ENCODE measurements at regions not wholly inside any gene's neighbourhood (a gene's known extent, or its start where the extent isn't known, plus 50 kb on each side); places are given as distances from the start of the nearest gene placed in this dataset.

DNA sequence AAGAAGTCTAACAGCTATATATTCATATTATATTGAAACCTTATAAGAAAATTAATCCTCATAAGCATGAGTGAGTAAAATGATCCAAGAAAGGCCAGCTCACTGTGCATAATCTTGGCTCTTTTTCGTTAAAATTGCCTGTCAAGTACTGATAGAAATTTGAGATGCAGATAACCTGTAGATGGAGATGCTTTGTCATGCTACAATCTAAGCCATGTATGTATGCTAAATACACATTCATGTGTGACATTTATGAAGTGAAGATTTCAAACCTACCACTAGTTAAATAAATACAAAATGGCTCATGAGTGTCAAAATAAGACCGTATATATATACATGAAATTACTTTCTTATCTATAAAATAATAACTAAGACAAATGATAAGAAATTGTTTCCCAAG is 1491.5 kb upstream of the PRMT6 start:
- no peak for DNase-seq (ENCODE audit: low read depth, low spot score)
- Histone ChIP-seq H3K4me3 (ENCODE audit: low read depth in 2 of 2, low read length in 2 of 2) (no peak overlapping the region), H3K36me3 (ENCODE audit: control insufficient read depth, insufficient read depth, low read length) (no peaks in the 10 kb centered on the region), H3K9me3 (ENCODE audit: control insufficient read depth, insufficient read depth, low read depth, low read length) (no peaks in the 10 kb centered on the region), H3K27me3 (ENCODE audit: control insufficient read depth, insufficient read depth, low read length) (no peaks in the 10 kb centered on the region), H3K4me1 (ENCODE audit: control insufficient read depth, insufficient read depth, low read length) (no peaks in the 10 kb centered on the region), H3K27ac (ENCODE audit: low read length) (no peak overlapping the region)
- TF ChIP-seq, protein P1, sequence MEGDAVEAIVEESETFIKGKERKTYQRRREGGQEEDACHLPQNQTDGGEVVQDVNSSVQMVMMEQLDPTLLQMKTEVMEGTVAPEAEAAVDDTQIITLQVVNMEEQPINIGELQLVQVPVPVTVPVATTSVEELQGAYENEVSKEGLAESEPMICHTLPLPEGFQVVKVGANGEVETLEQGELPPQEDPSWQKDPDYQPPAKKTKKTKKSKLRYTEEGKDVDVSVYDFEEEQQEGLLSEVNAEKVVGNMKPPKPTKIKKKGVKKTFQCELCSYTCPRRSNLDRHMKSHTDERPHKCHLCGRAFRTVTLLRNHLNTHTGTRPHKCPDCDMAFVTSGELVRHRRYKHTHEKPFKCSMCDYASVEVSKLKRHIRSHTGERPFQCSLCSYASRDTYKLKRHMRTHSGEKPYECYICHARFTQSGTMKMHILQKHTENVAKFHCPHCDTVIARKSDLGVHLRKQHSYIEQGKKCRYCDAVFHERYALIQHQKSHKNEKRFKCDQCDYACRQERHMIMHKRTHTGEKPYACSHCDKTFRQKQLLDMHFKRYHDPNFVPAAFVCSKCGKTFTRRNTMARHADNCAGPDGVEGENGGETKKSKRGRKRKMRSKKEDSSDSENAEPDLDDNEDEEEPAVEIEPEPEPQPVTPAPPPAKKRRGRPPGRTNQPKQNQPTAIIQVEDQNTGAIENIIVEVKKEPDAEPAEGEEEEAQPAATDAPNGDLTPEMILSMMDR (IDR thresholded peaks at IDR 0.05), result no peak
- TF ChIP-seq POLR2AphosphoS5 (IDR thresholded peaks at IDR 0.05; ENCODE audit: low read depth, low read length), result no peak
- TF ChIP-seq, protein P2, sequence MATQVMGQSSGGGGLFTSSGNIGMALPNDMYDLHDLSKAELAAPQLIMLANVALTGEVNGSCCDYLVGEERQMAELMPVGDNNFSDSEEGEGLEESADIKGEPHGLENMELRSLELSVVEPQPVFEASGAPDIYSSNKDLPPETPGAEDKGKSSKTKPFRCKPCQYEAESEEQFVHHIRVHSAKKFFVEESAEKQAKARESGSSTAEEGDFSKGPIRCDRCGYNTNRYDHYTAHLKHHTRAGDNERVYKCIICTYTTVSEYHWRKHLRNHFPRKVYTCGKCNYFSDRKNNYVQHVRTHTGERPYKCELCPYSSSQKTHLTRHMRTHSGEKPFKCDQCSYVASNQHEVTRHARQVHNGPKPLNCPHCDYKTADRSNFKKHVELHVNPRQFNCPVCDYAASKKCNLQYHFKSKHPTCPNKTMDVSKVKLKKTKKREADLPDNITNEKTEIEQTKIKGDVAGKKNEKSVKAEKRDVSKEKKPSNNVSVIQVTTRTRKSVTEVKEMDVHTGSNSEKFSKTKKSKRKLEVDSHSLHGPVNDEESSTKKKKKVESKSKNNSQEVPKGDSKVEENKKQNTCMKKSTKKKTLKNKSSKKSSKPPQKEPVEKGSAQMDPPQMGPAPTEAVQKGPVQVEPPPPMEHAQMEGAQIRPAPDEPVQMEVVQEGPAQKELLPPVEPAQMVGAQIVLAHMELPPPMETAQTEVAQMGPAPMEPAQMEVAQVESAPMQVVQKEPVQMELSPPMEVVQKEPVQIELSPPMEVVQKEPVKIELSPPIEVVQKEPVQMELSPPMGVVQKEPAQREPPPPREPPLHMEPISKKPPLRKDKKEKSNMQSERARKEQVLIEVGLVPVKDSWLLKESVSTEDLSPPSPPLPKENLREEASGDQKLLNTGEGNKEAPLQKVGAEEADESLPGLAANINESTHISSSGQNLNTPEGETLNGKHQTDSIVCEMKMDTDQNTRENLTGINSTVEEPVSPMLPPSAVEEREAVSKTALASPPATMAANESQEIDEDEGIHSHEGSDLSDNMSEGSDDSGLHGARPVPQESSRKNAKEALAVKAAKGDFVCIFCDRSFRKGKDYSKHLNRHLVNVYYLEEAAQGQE (IDR thresholded peaks at IDR 0.05; ENCODE audit: insufficient read depth in 1 of 2, low read depth in 2 of 2, low read length in 1 of 2), result no peak
- no peak for TF ChIP-seq SIN3A (IDR thresholded peaks at IDR 0.05; ENCODE audit: borderline replicate concordance, insufficient read depth, low read depth, low read length)
- no peak for TF ChIP-seq TCF7L2 (IDR thresholded peaks at IDR 0.05; ENCODE audit: low read depth, low read length)
- ChIA-PET CTCF (no interaction called here), POLR2A (no interaction called here)
- in situ Hi-C loops (cut with HindIII; ENCODE audit: low pct_unique_long_range_greater_than_20kb, low sequenced_read_pairs), result no loop called here
- intact Hi-C loops (cut with micrococcal nuclease; ENCODE audit: unreplicated experiment), result no loop called here
- BruUV-seq (replicated peaks), result no TSS peak
- no peak for ATAC-seq

DNA sequence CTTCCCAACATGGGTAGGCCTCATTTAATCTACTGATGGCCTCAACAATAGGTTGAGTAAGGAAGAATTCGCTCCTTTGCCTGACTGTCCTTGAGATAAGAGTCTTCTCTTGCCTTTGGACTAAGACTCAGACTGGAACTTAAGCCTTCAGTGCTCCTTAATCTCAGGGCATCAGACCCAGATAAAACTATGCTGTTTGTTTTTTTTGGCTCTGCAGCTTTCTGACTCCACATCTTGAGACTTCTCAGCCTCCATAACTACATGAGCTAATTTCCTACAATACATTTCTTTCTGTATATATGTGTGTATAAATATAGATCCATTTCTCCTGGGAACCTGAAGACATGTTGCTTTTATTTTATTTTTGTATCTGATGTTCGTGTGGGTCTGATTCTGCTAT is 1470.7 kb upstream of the PRMT6 start:
- no TSS peak for BruUV-seq (replicated peaks)

More for the DNA sequence above, 1470.7 kb upstream of the PRMT6 start:
- no peaks in the 10 kb centered on the region for H3K36me3 ChIP-seq (ENCODE audit: control insufficient read depth, insufficient read depth, low read length)
- POLR2A ChIA-PET, result no interaction called here
- ATAC-seq (no peak), DNase-seq (ENCODE audit: low read depth, low spot score) (no peak)
- CTCF ChIA-PET, result no interaction called here
- TF ChIP-seq, protein P1 (IDR thresholded peaks at IDR 0.05), result no peak
- TF ChIP-seq, protein P2 (IDR thresholded peaks at IDR 0.05; ENCODE audit: insufficient read depth in 1 of 2, low read depth in 2 of 2, low read length in 1 of 2), result no peak
- TF ChIP-seq POLR2AphosphoS5 (IDR thresholded peaks at IDR 0.05; ENCODE audit: low read depth, low read length) (no peak), SIN3A (IDR thresholded peaks at IDR 0.05; ENCODE audit: borderline replicate concordance, insufficient read depth, low read depth, low read length) (no peak), TCF7L2 (IDR thresholded peaks at IDR 0.05; ENCODE audit: low read depth, low read length) (no peak)
- intact Hi-C loops (cut with micrococcal nuclease; ENCODE audit: unreplicated experiment), result no loop called here
- in situ Hi-C loops (cut with HindIII; ENCODE audit: low pct_unique_long_range_greater_than_20kb, low sequenced_read_pairs), result no loop called here
- no peak overlapping the region for H3K27ac ChIP-seq (ENCODE audit: low read length)
- H3K27me3 ChIP-seq (ENCODE audit: control insufficient read depth, insufficient read depth, low read length), result no peaks in the 10 kb centered on the region
- H3K9me3 ChIP-seq (ENCODE audit: control insufficient read depth, insufficient read depth, low read depth, low read length), result no peaks in the 10 kb centered on the region
- no peak overlapping the region for H3K4me3 ChIP-seq (ENCODE audit: low read depth in 2 of 2, low read length in 2 of 2)
- H3K4me1 ChIP-seq (ENCODE audit: control insufficient read depth, insufficient read depth, low read length), result no peaks in the 10 kb centered on the region

Measured in Panc1 (cell line).